Central memory CD8-positive, alpha-beta T cell (primary cell): ENCODE measurements at regions not wholly inside any gene's neighbourhood (a gene's known extent, or its start where the extent isn't known, plus 50 kb on each side); places are given as distances from the start of the nearest gene placed in this dataset.
"Not testable (repeated sequence)": the region's sequence is repeated elsewhere in the genome, so short reads cannot be mapped to it uniquely, and the experiment has no call there.

Experiments used
- ATAC-seq: fragments of 150-1000 bp; cut with Tn5 transposase; replicated peaks from 2 replicates; pipeline ENCODE4 v1.10.0; 2022; ENCODE audit warnings: mild to moderate bottlenecking, moderate FRiP score, moderate number of reproducible peaks; ENCODE audit not compliant: poor library complexity, severe bottlenecking; ENCODE audit errors: extremely low read depth
- DNase-seq, 2 donors: peaks; one replicate each; pipeline ENCODE4 v3.0.0; 2021; ENCODE audit warnings: low spot score in 2 of 2
- H3K27ac Mint-ChIP-seq: one replicate; pipeline ENCODE4 v1.8.0; 2022; ENCODE audit warnings: low read depth, mild to moderate bottlenecking, moderate library complexity, mixed read lengths
- H3K27me3 Mint-ChIP-seq: one replicate; pipeline ENCODE4 v1.8.0; 2022; ENCODE audit warnings: mixed read lengths
- H3K36me3 Mint-ChIP-seq: one replicate; pipeline ENCODE4 v1.8.0; 2022; ENCODE audit warnings: mild to moderate bottlenecking, moderate library complexity, mixed read lengths; ENCODE audit not compliant: insufficient read depth
- H3K4me1 Mint-ChIP-seq: one replicate; pipeline ENCODE4 v1.8.0; 2022; ENCODE audit warnings: mixed read lengths
- H3K4me3 Mint-ChIP-seq: one replicate; pipeline ENCODE4 v1.8.0; 2022; ENCODE audit warnings: mild to moderate bottlenecking, moderate library complexity, mixed read lengths
- H3K9me3 Mint-ChIP-seq: one replicate; pipeline ENCODE4 v1.8.0; 2022; ENCODE audit warnings: mixed read lengths

DNA sequence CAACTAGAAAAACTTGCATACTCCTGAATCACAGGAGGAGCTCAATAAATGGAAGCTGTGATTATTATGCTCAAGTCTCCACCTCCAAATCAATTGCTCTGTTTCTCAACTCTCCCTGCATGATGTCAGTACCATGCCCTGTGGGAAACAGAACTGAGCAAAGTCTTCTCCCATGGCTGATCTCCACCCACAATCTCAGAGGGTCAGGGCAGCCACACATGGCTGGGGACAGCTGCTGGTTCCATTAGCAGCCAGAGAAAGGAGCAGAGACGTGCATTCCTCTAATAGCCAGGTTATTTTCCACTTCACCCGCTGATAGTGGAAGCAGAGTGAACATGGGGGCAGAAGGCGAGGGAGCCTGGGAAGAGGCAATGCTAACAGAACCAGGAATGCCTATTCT is 85.5 kb upstream of the TMEM132E start:
- no peak for ATAC-seq
- Mint-ChIP-seq H3K36me3 (no peaks in the 10 kb centered on the region), H3K4me1 (no peaks in the 10 kb centered on the region)

DNA sequence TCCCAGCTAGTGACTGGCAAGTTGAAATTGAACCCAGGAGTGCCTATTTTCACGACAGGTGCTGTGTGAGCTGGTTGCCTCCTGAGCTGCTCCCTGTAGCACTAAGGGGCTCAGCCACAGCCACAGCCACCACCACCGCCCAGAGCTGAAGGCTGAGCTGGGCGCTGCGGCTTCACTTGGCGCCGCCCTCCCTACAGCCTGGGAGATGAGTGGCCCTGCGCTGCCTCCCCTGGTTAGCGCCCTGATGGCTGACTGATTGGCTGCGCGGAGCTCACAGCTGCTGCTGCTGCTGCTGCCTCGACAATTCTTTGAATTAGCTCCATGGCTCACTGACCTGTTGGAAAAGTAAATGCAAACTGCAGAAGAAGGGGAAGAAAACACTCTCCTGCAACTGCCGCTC is 91.8 kb upstream of the TMEM132E start:
- no peak overlapping the region for H3K4me3 Mint-ChIP-seq
- peaks cover 97% of the 10 kb centered on the region for H3K27me3 Mint-ChIP-seq
- no peak for DNase-seq
- no peak overlapping the region for H3K27ac Mint-ChIP-seq
- ATAC-seq, result no peak
- H3K4me1 Mint-ChIP-seq, result no peaks in the 10 kb centered on the region
- H3K9me3 Mint-ChIP-seq, result no peaks in the 10 kb centered on the region
- no peaks in the 10 kb centered on the region for H3K36me3 Mint-ChIP-seq

More for the DNA sequence above, 85.5 kb upstream of the TMEM132E start:
- no peaks in the 10 kb centered on the region for H3K9me3 Mint-ChIP-seq
- H3K27ac Mint-ChIP-seq, result no peak overlapping the region
- peaks cover 74% of the 10 kb centered on the region for H3K27me3 Mint-ChIP-seq
- H3K4me3 Mint-ChIP-seq, result no peak overlapping the region
- DNase-seq, result no peak

DNA sequence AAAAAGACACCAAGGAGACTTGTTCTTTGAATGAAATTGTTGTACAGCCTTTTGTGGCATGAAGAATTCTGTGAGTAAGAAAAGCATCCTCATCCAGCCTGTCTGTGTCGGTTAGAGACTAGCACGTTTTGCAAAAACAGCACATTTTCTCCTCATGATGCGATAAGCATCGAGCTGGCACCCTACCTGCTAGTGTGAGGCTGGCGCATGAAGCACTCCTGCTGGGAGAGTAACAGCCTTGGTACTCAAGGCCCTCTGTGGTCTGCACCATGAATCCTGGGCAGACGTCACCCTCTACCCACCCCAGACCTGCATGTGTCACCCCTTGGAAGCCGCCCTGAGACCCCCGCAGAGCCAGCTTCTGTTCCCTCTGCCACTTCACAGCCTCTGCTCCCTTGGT is 92.6 kb upstream of the TMEM132E start:
- Mint-ChIP-seq H3K27me3 (peaks cover 97% of the 10 kb centered on the region), H3K27ac (no peak overlapping the region), H3K36me3 (no peaks in the 10 kb centered on the region), H3K4me1 (no peaks in the 10 kb centered on the region), H3K4me3 (no peak overlapping the region), H3K9me3 (no peaks in the 10 kb centered on the region)
- DNase-seq, result no peak
- no peak for ATAC-seq

DNA sequence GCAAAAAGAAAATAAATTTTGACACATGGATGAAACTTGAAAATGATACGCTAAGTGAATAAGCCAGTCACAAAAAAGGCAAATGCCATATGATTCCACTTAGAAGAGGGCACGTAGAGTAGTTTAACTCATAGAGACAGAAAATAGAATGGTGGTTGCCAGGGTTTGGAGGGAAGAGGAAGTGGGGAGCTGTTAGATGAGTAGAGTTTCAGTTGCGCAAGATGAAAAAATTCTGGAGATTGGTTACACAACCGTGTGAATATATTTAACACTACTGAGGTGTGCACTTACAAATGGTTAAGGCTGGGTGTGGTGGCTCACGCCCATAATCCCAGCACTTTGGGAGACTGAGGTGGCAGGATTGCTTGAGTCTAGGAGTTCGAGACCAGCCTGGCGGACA is 93.4 kb upstream of the TMEM132E start:
- H3K27me3 Mint-ChIP-seq, result peaks cover 97% of the 10 kb centered on the region
- no peaks in the 10 kb centered on the region for H3K36me3 Mint-ChIP-seq
- H3K4me3 Mint-ChIP-seq, result no peak overlapping the region
- no peak for ATAC-seq
- no peak for DNase-seq
- no peaks in the 10 kb centered on the region for H3K9me3 Mint-ChIP-seq
- no peaks in the 10 kb centered on the region for H3K4me1 Mint-ChIP-seq
- no peak overlapping the region for H3K27ac Mint-ChIP-seq

DNA sequence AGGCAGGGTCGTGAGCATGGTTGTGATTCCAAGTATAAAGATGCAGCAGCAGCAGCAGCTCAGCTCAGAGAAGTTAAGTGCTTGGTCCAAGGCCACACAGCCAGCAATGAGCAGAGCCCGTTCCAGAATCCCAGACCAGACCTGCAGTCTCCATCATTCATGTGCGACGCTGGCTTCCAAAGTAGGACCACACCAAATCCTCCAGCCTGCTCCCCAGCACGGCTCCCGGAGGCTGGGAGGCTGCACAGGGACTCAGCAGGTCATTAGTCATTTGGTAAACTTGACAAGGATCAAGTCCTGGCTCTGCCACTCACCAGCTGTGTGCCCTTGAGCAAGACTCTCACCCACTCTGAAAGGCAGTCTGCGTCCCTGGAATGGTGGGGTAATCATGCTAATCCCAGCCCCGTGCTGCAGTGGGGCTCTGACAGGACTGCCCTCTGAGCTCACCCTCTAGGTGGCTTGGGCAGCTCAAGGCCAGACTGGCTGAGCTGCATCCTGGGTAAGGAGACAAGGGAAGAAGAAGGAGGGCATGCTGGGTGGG is 95.1 kb upstream of the TMEM132E start:
- H3K4me3 Mint-ChIP-seq, result no peak overlapping the region
- H3K9me3 Mint-ChIP-seq, result no peaks in the 10 kb centered on the region
- no peaks in the 10 kb centered on the region for H3K36me3 Mint-ChIP-seq

DNA sequence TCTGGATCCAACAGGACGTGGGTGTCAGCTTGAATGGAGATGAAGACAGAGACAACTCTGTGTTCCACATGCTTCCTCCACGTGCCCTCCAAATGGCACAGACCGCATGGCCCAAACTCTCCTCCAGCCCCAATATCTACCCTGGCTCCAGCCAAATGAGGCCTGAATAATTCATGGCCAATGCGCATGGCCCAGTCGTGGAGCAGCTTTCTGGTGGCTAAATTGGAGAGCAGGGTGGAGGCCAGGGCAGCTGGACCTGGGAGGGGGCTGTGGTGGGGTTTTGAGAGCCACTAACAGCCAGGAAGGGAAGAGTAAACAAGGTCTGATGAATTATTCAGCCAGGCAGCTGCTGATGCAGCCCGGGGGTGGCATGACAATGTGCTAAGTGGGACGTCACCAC is 96.7 kb upstream of the TMEM132E start:
- DNase-seq (no peak), ATAC-seq (no peak)
- no peaks in the 10 kb centered on the region for H3K4me1 Mint-ChIP-seq
- H3K36me3 Mint-ChIP-seq, result no peaks in the 10 kb centered on the region
- H3K27me3 Mint-ChIP-seq, result peaks cover 75% of the 10 kb centered on the region
- no peak overlapping the region for H3K27ac Mint-ChIP-seq
- H3K9me3 Mint-ChIP-seq, result no peaks in the 10 kb centered on the region
- no peak overlapping the region for H3K4me3 Mint-ChIP-seq

More for the DNA sequence above, 95.1 kb upstream of the TMEM132E start:
- ATAC-seq (no peak), DNase-seq (no peak)
- Mint-ChIP-seq H3K27ac (no peak overlapping the region), H3K4me1 (no peaks in the 10 kb centered on the region), H3K27me3 (peaks cover 89% of the 10 kb centered on the region)

DNA sequence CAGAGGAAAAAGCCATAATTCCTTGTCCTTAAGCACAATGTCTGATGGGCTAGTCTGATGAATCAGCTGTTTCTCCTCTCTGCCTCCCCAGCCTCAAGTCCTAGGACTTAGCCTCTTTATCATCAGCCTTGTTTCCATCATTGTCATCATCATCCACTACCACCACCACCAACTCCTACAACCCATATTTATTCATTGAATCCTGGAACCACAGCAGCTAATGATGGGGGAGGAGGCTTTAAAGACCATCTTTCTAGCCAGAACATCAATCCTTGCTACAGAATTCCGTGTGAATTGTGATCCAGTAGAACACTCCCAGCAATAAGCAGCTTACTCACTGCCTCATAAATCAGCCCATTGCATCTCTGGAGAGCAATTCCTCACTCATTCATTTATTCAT is 97.6 kb upstream of the TMEM132E start:
- Mint-ChIP-seq H3K27ac (no peak overlapping the region), H3K4me1 (no peaks in the 10 kb centered on the region), H3K4me3 (no peak overlapping the region), H3K27me3 (peaks cover 65% of the 10 kb centered on the region), H3K36me3 (no peaks in the 10 kb centered on the region), H3K9me3 (no peaks in the 10 kb centered on the region)
- ATAC-seq, result no peak
- no peak for DNase-seq

DNA sequence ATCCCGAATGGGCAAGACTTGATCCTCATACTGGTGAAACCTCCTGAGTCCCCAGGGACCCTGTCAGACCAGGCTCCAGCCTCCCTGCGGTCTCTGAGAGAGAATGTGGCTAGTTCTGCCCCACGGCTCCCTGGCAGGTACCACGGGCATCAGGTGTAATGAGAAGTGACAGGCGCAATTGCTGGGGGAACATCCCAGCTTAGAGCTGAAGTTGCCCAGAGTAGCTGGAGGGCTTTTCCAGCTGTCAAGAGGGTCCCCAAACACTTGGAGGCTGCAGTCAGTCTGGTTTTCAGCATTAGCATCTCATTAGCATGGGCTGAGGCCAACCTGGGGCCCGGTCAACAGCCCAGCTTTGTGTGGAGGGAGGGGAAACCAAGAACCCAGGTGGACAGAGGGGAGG is 100.0 kb upstream of the TMEM132E start:
- no peak for DNase-seq
- Mint-ChIP-seq H3K9me3 (no peaks in the 10 kb centered on the region), H3K4me3 (no peak overlapping the region), H3K27me3 (peaks cover 42% of the 10 kb centered on the region), H3K4me1 (no peaks in the 10 kb centered on the region), H3K36me3 (no peaks in the 10 kb centered on the region), H3K27ac (no peak overlapping the region)
- ATAC-seq, result no peak

DNA sequence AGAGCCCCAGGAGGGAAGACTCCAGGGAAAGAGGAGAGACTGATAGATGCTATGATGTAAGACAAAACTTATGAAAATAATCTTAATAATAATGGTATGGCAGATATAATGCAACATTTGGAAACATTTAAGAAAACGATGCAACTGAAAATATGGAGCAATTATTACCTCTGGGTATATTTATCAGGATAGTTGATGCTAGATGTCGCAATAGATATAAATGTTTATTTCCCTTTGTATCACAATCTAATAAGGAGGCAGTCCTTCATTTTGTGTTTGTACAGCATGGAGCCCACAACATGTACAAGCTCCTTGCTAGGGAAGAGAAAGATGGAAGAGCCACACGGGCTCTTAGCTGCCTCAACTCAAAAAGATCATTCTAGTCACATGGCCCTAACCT is 101.1 kb upstream of the TMEM132E start:
- ATAC-seq, result no peak
- no peaks in the 10 kb centered on the region for H3K9me3 Mint-ChIP-seq
- DNase-seq, result no peak
- H3K36me3 Mint-ChIP-seq, result no peaks in the 10 kb centered on the region
- no peaks in the 10 kb centered on the region for H3K4me1 Mint-ChIP-seq
- H3K27me3 Mint-ChIP-seq, result peaks cover 34% of the 10 kb centered on the region
- no peak overlapping the region for H3K27ac Mint-ChIP-seq
- no peak overlapping the region for H3K4me3 Mint-ChIP-seq

DNA sequence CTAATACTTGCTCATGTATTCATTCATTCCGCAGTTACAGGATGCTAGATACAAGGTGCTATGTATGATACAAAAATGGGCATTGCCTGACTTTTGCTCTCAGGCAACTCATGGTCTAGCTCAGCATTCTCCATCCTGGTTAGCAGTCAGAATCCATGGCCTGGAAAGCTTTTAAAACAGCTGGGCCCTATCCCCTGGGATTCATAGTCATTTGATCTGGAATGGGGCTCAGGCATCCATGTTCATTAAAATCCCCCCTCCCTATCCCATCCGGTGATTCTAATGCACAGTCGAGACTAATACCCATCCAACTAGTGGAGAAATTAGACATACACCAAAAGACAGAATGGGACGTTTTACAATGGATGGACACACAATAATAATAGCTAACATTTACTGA is 104.1 kb upstream of the TMEM132E start:
- Mint-ChIP-seq H3K4me1 (no peaks in the 10 kb centered on the region), H3K4me3 (no peak overlapping the region), H3K36me3 (no peaks in the 10 kb centered on the region), H3K27ac (no peak overlapping the region), H3K27me3 (peaks cover 13% of the 10 kb centered on the region), H3K9me3 (no peaks in the 10 kb centered on the region)
- DNase-seq (no peak), ATAC-seq (no peak)

DNA sequence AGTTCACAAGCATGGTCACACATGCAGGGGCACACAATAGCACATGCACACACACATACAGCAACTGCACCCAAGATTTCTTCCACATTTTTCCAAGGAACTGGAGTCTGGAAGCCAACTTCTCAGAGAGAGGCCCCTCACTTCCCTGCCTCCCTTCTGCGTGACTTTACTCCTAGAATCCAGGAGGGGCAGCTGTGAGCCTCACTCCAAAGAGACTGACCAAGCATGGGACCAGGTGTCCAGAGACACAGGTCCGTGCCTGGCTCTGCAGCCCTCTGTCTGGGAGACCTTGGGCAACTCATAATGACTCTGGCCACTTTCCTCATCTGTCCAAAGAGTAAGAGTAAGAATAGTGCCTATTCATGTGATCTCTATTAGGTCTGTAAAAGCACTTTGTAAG is 104.7 kb upstream of the TMEM132E start:
- H3K36me3 Mint-ChIP-seq, result no peaks in the 10 kb centered on the region
- no peaks in the 10 kb centered on the region for H3K9me3 Mint-ChIP-seq
- no peaks in the 10 kb centered on the region for H3K4me1 Mint-ChIP-seq
- H3K4me3 Mint-ChIP-seq, result no peak overlapping the region
- no peak for DNase-seq
- H3K27ac Mint-ChIP-seq, result no peak overlapping the region
- H3K27me3 Mint-ChIP-seq, result peaks cover 11% of the 10 kb centered on the region
- no peak for ATAC-seq

DNA sequence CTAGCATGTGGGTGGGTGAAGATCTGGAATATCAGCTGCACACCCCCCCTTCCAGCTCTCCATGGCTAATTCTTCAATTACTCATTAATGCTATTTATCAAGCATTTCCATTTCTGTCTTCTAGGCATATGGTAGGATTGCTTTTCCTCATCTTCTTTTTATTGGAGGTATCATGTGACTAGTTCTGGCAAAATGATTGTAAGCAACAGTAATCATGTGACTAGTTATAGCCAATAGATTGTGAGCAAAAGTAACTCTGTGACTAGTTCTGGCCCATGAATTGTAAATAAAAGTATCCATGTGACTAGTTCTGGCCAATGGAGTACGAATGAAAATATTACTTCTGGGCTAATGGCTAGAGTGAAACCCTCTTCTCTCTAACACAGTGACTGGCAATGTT is 107.0 kb upstream of the TMEM132E start:
- H3K4me1 Mint-ChIP-seq, result no peaks in the 10 kb centered on the region
- peaks cover 11% of the 10 kb centered on the region for H3K27me3 Mint-ChIP-seq
- no peak overlapping the region for H3K27ac Mint-ChIP-seq
- ATAC-seq (no peak), DNase-seq (no peak)
- no peaks in the 10 kb centered on the region for H3K9me3 Mint-ChIP-seq
- no peaks in the 10 kb centered on the region for H3K36me3 Mint-ChIP-seq
- H3K4me3 Mint-ChIP-seq, result no peak overlapping the region

DNA sequence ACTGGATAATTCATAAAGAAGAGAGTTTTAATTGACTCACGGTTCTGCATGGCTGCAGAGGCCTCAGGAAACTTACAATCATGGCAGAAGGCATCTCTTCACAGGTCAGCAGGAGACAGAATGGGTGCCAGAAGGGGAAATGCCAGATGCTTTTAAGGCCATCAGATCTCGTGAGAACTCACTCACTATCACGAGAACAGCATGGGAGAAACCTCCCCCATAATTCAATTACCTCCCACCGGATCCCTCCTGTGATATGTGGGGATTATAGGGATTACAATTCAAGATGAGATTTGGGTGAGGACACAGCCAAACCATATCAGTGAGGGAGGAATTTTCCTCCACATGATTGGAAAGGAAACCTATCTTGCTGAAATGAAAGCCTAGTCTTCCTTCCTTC is 108.1 kb upstream of the TMEM132E start:
- H3K36me3 Mint-ChIP-seq, DNase-seq, H3K9me3 Mint-ChIP-seq, ATAC-seq, H3K27ac Mint-ChIP-seq, H3K4me3 Mint-ChIP-seq, H3K4me1 Mint-ChIP-seq: not testable (repeated sequence)
- peaks cover 11% of the 10 kb centered on the region for H3K27me3 Mint-ChIP-seq

DNA sequence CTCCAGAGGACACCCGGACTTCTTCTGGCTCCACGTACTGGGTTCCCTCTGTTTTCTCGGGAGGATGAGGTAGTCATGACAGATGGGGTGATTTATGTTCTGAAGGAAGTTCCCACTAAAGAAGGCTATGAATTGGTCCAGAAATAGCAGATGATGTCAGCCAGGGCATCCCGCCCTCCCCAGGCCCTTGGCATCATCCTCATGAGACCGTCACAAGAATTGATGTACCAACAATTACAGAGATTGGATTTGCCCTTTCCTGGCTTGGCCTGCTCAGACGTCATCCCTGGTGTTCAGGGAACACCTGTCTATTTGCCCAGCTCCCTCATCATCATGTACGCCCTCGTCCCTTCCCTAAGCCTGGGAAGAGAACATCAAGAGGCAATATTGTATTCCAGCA is 102.8 kb upstream of the CCL1 start:
- H3K27ac Mint-ChIP-seq, result no peak overlapping the region
- no peaks in the 10 kb centered on the region for H3K36me3 Mint-ChIP-seq
- no peak for DNase-seq
- no peaks in the 10 kb centered on the region for H3K9me3 Mint-ChIP-seq
- H3K4me3 Mint-ChIP-seq, result no peak overlapping the region
- no peaks in the 10 kb centered on the region for H3K4me1 Mint-ChIP-seq
- no peak for ATAC-seq
- peaks cover 11% of the 10 kb centered on the region for H3K27me3 Mint-ChIP-seq
